ENCODE measurements at regions not wholly inside any gene's neighbourhood (a gene's known extent, or its start where the extent isn't known, plus 50 kb on each side); places are given as distances from the start of the nearest gene placed in this dataset.

DNA sequence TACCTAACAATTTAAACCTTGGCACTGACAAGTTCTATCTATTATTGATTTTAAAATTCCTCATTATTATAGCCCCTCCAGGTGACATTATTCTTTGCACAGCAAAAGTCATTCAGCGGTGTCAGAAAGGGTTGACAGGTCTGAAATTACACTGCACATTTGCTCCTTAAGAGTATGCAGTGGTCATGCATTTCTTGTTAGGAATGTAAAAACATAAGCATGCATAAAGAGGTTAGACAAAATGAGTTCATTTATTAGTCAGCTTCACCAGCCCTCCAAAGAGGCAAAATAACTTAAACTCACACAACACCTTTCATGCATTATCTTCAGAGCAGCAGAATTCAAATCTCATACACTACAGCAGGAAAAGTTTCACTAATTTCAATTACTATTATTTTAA is 158.8 kb downstream of the HNRNPD start:
- intact Hi-C loops (cut with micrococcal nuclease), result no loop called here
- Mint-ChIP-seq H3K9me3 (peaks cover 2% of the 10 kb centered on the region), H3K27me3 (no peaks in the 10 kb centered on the region), H3K27ac (no peak overlapping the region), H3K36me3 (no peaks in the 10 kb centered on the region), H3K4me1 (ENCODE audit: low read depth) (peaks cover 12% of the 10 kb centered on the region), H3K4me3 (no peak overlapping the region)
- ChIA-PET CTCF (no interaction called here), POLR2A (no interaction called here)
- no peak for DNase-seq

DNA sequence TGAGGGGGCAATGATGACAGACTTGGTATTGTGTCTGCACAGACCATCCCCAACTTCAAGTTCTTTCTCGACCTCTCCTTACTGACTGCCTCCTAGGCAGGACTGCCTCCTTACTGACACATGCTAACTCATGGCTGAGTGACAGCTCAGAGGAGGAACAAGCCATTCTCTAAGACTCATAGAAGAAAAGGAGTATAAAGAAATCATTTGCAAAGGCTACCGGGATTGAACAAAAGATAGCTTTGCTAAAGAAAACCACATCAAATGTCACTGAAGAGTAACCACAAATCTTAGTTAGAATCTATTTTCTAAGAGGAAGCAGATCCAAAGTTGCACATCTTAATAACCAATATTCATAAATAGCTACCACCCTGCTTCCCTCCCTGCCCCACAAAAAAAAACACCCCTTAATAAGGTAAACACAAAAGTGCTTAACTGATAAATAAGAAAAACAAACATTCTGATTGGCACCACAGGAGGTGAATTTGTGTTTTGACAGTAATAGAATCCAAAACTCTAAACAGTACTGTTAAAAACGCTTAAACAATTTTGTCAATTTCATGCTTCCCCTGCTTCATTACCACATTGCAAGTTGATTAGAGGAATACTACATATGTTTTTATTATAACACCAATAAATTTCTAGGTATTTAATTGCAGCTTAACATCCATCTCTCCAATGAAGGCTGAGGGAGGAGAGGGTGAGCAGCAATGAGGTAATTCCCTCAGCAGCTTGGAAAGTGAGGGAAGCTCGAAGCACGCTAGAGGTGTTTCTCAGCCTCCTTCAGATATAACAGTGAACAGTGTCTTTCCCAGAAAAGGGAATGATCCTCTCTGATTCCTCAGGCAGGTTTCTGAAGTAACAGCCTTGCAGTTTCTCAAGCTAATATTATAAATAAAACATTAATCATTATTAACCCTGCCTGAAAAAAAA is 160.0 kb downstream of the HNRNPD start:
- POLR2A ChIA-PET, result interaction anchor here (1.0 kb wide), 1 partner anchor 742 kb away, joined by 3 read pairs; the partner anchor contains the start of gene RASGEF1B
- no peak overlapping the region for H3K27ac Mint-ChIP-seq
- intact Hi-C loops (cut with micrococcal nuclease), result no loop called here
- H3K4me3 Mint-ChIP-seq, result no peak overlapping the region
- no peaks in the 10 kb centered on the region for H3K36me3 Mint-ChIP-seq
- CTCF ChIA-PET, result interaction anchor here (0.6 kb wide), 2 partner anchors 805 to 1177 kb away, joined by 3 read pairs; no protein-coding TSS in a partner anchor
- DNase-seq, result no peak
- H3K4me1 Mint-ChIP-seq (ENCODE audit: low read depth), result peaks cover 12% of the 10 kb centered on the region
- H3K27me3 Mint-ChIP-seq, result no peaks in the 10 kb centered on the region
- peaks cover 2% of the 10 kb centered on the region for H3K9me3 Mint-ChIP-seq

DNA sequence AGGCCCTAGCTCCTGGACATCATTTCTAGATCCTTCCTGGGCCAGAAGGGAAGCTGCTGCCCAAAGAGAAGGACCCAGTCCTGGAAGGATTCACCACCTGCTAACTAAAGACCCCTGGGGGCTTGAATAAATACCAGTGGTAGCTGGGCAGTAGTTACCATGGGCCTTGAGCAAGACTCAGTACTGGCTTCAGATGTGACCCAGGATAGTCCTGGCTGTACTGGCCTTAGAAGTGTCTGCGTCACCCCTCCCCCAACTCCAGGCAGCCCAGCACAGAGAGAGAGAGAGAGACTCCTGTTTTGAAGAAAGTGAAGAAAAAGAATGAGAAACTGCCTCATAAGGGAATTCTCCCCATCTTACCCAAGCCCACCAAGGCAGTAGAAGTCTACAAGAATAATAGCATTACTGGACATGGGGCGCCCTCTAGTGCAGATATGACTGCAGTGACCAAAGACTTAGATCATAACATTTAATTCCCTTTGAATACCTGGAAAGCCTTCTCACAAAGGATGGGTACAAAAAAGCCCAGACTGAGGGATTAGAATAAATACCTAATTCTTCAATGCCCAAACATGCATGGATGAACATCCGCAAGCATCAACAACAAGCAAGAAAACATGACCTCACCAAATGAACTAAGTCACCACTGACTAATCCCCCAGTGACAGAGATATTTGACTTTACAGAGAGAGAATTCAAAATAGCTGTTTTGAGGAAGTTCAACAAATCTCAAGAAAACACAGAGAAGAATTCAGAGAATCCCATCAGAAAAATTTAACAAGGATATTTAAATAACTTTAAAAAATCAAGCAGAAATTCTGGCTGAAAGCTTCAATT is 171.8 kb downstream of the HNRNPD start:
- H3K27me3 Mint-ChIP-seq, result no peaks in the 10 kb centered on the region
- POLR2A ChIA-PET, result no interaction called here
- no peak overlapping the region for H3K4me3 Mint-ChIP-seq
- no peaks in the 10 kb centered on the region for H3K9me3 Mint-ChIP-seq
- intact Hi-C loops (cut with micrococcal nuclease), result loop anchor here (1.0 to 5.0 kb wide), 4 partner anchors 75 to 735 kb away; no protein-coding TSS in a partner anchor
- H3K36me3 Mint-ChIP-seq, result no peaks in the 10 kb centered on the region
- H3K4me1 Mint-ChIP-seq (ENCODE audit: low read depth), result no peaks in the 10 kb centered on the region
- CTCF ChIA-PET, result interaction anchor here (0.6 to 2.2 kb wide), 11 partner anchors 10 to 795 kb away, joined by 3 to 11 read pairs (median 5); no protein-coding TSS in a partner anchor
- DNase-seq, result peak; percentile 54
- H3K27ac Mint-ChIP-seq, result no peak overlapping the region

GRCh38 chr4:82201303-82201702 is 172.5 kb downstream of the HNRNPD start:
- POLR2A ChIA-PET, result no interaction called here

DNA sequence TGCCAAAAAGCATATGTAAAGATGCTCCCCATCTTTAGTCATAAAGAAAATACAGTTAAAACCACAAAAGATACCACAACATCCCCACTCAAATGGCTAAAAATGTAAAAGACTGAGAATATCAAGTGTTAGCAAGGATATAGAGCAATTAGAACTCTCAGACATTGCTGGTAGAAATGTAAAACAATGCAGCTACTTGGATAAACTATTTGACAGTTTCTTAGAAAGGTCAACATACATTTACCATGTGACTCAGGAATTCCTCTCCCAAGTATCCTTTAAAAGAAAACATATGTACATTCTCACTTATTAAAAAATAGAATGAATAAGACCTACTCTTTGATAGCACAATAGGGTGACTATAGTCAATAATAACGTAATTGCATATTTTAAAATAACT is 173.7 kb downstream of the HNRNPD start:
- Mint-ChIP-seq H3K27ac (no peak overlapping the region), H3K4me3 (no peak overlapping the region), H3K36me3 (no peaks in the 10 kb centered on the region), H3K27me3 (no peaks in the 10 kb centered on the region), H3K9me3 (no peaks in the 10 kb centered on the region), H3K4me1 (ENCODE audit: low read depth) (no peaks in the 10 kb centered on the region)
- intact Hi-C loops (cut with micrococcal nuclease), result loop anchor here (5.0 kb wide), 3 partner anchors 73 to 733 kb away; no protein-coding TSS in a partner anchor
- CTCF ChIA-PET, result no interaction called here
- POLR2A ChIA-PET, result no interaction called here
- no peak for DNase-seq

More at GRCh38 chr4:82201303-82201702, 172.5 kb downstream of the HNRNPD start:
- H3K4me3 Mint-ChIP-seq, result no peak overlapping the region
- no peak overlapping the region for H3K27ac Mint-ChIP-seq
- H3K9me3 Mint-ChIP-seq, result no peaks in the 10 kb centered on the region
- intact Hi-C loops (cut with micrococcal nuclease), result loop anchor here (5.0 kb wide), 3 partner anchors 74 to 734 kb away; no protein-coding TSS in a partner anchor
- CTCF ChIA-PET, result interaction anchor here (0.6 to 2.2 kb wide), 9 partner anchors 9 to 794 kb away, joined by 3 to 11 read pairs (median 5); no protein-coding TSS in a partner anchor
- DNase-seq, result no peak
- H3K4me1 Mint-ChIP-seq (ENCODE audit: low read depth), result no peaks in the 10 kb centered on the region
- no peaks in the 10 kb centered on the region for H3K36me3 Mint-ChIP-seq
- no peaks in the 10 kb centered on the region for H3K27me3 Mint-ChIP-seq

DNA sequence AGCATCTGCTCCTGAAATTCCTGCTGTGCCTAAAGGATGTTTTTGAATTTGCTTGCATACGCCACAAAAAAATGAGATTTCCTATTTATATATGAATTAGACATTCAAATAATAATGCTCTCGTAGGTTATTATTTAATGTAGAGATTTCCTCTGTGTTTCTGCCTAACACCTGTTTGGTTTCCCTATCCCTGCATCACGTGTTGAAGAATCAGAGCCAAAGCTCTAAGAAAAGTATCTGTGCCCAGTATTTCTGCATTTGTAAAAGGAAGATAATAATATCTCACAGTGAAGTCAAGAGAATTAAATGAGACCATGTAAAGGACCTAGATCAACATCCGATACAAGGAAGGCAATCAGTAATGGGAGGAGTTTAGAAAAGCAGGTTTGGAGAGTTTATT is 179.5 kb downstream of the HNRNPD start:
- Mint-ChIP-seq H3K27me3 (no peaks in the 10 kb centered on the region), H3K4me3 (no peak overlapping the region), H3K9me3 (peaks cover under 1% of the 10 kb centered on the region), H3K36me3 (no peaks in the 10 kb centered on the region), H3K27ac (no peak overlapping the region), H3K4me1 (ENCODE audit: low read depth) (no peaks in the 10 kb centered on the region)
- intact Hi-C loops (cut with micrococcal nuclease), result no loop called here
- CTCF ChIA-PET, result no interaction called here
- POLR2A ChIA-PET, result no interaction called here
- no peak for DNase-seq

GRCh38 chr4:82192017-82192673 is 181.6 kb downstream of the HNRNPD start:
- no peaks in the 10 kb centered on the region for H3K36me3 Mint-ChIP-seq
- H3K4me1 Mint-ChIP-seq (ENCODE audit: low read depth), result no peaks in the 10 kb centered on the region
- ChIA-PET POLR2A (no interaction called here), CTCF (interaction anchor here (2.3 kb wide), 1 partner anchor 9 kb away, joined by 7 read pairs; no protein-coding TSS in a partner anchor)
- DNase-seq, result no peak
- intact Hi-C loops (cut with micrococcal nuclease), result no loop called here
- H3K4me3 Mint-ChIP-seq, result no peak overlapping the region
- H3K9me3 Mint-ChIP-seq, result peaks cover 6% of the 10 kb centered on the region
- H3K27ac Mint-ChIP-seq, result no peak overlapping the region
- no peaks in the 10 kb centered on the region for H3K27me3 Mint-ChIP-seq

DNA sequence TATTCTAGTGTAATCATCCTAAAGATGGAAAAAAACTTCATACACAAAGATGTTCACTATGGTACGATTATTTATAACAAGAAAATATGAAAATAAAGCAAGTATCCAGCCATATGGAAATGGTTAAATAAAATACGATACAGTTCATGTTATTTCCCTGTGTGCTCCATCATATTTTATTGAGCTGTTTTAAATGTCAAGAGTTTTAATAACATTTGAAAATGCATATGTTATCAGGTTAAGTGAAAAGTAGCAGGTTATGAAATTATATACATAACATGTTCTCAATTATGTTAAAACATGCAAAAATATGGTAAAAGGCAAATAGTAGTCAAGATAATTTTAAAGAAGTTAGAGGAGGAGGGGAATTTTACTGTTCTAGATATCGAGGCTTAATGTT is 192.0 kb downstream of the HNRNPD start:
- intact Hi-C loops (cut with micrococcal nuclease), result no loop called here
- Mint-ChIP-seq H3K27me3 (peaks cover 1% of the 10 kb centered on the region), H3K4me1 (ENCODE audit: low read depth) (no peaks in the 10 kb centered on the region), H3K36me3 (no peaks in the 10 kb centered on the region), H3K27ac (no peak overlapping the region), H3K4me3 (no peak overlapping the region), H3K9me3 (peaks cover 5% of the 10 kb centered on the region)
- POLR2A ChIA-PET, result no interaction called here
- no peak for DNase-seq
- CTCF ChIA-PET, result no interaction called here

DNA sequence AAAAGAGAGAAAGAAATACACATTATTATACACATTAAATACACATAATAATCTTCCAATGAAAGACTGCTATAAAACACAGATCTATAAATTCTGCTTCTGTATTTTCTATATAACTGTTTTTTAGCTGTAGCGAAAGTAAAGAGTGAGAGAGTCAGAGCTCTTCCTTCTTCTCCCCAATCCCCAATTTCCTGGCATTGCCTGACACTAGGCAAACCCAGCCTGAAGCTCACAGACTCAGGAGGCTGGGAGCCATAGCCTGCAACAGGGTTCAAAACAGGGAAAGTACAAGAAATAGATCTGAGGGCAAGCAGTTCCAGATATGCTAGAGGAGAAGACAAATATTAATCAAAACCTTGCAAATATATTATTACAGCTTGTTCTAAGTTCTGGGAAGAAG is 201.6 kb downstream of the HNRNPD start:
- ChIA-PET CTCF (no interaction called here), POLR2A (no interaction called here)
- Mint-ChIP-seq H3K36me3 (no peaks in the 10 kb centered on the region), H3K27me3 (no peaks in the 10 kb centered on the region), H3K27ac (no peak overlapping the region), H3K9me3 (peaks cover 17% of the 10 kb centered on the region), H3K4me1 (ENCODE audit: low read depth) (no peaks in the 10 kb centered on the region), H3K4me3 (no peak overlapping the region)
- intact Hi-C loops (cut with micrococcal nuclease), result no loop called here
- DNase-seq, result no peak

- Mint-ChIP-seq H3K4me3 (no peak overlapping the region), H3K27me3 (no peaks in the 10 kb centered on the region), H3K9me3 (peaks cover 12% of the 10 kb centered on the region), H3K36me3 (no peaks in the 10 kb centered on the region), H3K4me1 (ENCODE audit: low read depth) (no peaks in the 10 kb centered on the region), H3K27ac (no peak overlapping the region)
- POLR2A ChIA-PET, result no interaction called here
- no peak for DNase-seq
- intact Hi-C loops (cut with micrococcal nuclease), result no loop called here
- CTCF ChIA-PET, result no interaction called here
These were observed 202.1 kb downstream of the HNRNPD start for GRCh38 chr4:82171531-82172155.

DNA sequence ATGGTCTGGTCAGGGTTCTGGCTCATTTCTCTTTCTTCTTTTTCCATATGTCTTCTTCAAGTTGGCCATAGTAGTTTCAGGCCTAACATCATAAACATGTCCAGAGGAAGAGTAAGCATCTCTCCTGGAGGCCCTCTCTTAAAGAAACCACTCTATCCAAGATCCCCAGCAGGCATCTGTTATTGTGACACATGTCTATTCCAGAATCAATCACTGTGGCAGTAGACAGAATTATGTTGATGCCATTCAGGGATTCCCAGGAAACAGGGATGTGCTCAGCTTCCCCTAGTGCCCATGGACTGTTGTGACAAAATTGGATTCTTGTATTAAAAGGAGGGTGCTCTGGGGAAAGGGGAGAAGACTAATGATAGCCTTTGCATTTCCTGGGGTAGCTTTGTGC is 224.0 kb downstream of the HNRNPD start:
- CTCF ChIA-PET, result no interaction called here
- H3K4me3 Mint-ChIP-seq, result no peak overlapping the region
- H3K4me1 Mint-ChIP-seq (ENCODE audit: low read depth), result peaks cover 14% of the 10 kb centered on the region
- POLR2A ChIA-PET, result no interaction called here
- no peak overlapping the region for H3K27ac Mint-ChIP-seq
- intact Hi-C loops (cut with micrococcal nuclease), result no loop called here
- peaks cover 9% of the 10 kb centered on the region for H3K36me3 Mint-ChIP-seq
- peaks cover 16% of the 10 kb centered on the region for H3K9me3 Mint-ChIP-seq
- H3K27me3 Mint-ChIP-seq, result no peaks in the 10 kb centered on the region
- DNase-seq, result no peak

All from activated CD4-positive, alpha-beta memory T cell treated with anti-CD3 and anti-CD28 coated beads for 36 hours (primary cell).